Epithelial cell of esophagus (primary cell): ENCODE measurements at regions not wholly inside any gene's neighbourhood (a gene's known extent, or its start where the extent isn't known, plus 50 kb on each side); places are given as distances from the start of the nearest gene placed in this dataset.

ENCODE experiments used
- DNase-seq: peaks from one replicate; pipeline ENCODE4 v3.0.0; 2010; ENCODE audit warnings: low read depth
- H3K4me3 ChIP-seq: 2 replicates; pipeline ENCODE4 v1.5.1; 2011; ENCODE audit warnings: mild to moderate bottlenecking, low read length, control low read depth
- CTCF ChIP-seq: IDR thresholded peaks from 2 replicates; pipeline ENCODE4 v1.5.1; 2011; ENCODE audit warnings: low read depth, mild to moderate bottlenecking, low read length, control low read depth, inconsistent platforms; ENCODE audit not compliant: insufficient read depth; ENCODE audit errors: missing control alignments

GRCh38 chr10:107280293-107280692, 115.8 kb upstream of the SORCS1 start:
- no peak for TF ChIP-seq CTCF
- DNase-seq: peak; percentile 3

DNA sequence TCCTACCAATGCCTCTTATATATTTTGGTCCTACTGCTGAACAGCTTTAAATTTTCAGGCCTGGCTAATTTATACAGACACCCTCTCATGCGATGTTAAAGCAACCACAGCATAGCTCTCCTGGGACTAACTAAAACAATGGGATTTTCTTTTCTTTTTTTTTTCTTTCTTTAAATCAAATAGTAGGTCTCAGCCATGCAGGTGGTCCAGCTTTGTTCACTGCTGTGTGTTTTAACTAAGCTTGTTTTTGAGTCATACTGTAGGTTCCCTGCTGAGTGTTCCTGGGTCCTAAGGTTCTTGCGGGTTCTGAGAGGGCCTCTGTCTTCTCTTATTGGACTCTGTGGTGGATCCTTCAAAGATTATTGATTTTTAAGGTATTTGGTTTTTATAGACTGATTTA, 113.1 kb upstream of the SORCS1 start:
- H3K4me3 ChIP-seq: no peak overlapping the region
- no peak for DNase-seq
- TF ChIP-seq CTCF: no peak

More at GRCh38 chr10:107280293-107280692, 115.8 kb upstream of the SORCS1 start:
- no peak overlapping the region for H3K4me3 ChIP-seq

DNA sequence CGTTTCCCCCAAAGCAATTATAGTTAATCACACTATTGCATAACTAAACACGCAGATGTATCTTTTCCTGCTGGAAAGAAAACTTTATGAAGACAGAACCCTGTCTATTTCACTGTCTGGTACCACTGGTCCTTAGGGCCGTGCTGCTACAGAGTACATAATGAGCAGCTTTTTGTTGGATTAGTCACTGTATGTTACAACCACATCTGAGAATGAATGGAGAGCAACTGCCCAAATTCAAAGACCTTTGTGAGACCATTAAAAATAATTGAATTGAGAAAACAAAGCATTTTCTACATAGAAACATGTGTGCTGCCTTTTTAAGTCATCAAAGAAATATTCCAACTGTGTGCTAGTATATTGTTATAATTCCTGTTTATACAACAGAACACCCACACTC, 111.3 kb upstream of the SORCS1 start:
- H3K4me3 ChIP-seq: no peak overlapping the region
- no peak for TF ChIP-seq CTCF
- no peak for DNase-seq

- DNase-seq: no peak
- no peak overlapping the region for H3K4me3 ChIP-seq
- TF ChIP-seq CTCF: no peak
Measured at GRCh38 chr10:107269626-107270025, 105.1 kb upstream of the SORCS1 start.

- DNase-seq: no peak
- H3K4me3 ChIP-seq: no peak overlapping the region
- TF ChIP-seq CTCF: no peak
Measured at GRCh38 chr10:107264742-107265141, 100.2 kb upstream of the SORCS1 start.

DNA sequence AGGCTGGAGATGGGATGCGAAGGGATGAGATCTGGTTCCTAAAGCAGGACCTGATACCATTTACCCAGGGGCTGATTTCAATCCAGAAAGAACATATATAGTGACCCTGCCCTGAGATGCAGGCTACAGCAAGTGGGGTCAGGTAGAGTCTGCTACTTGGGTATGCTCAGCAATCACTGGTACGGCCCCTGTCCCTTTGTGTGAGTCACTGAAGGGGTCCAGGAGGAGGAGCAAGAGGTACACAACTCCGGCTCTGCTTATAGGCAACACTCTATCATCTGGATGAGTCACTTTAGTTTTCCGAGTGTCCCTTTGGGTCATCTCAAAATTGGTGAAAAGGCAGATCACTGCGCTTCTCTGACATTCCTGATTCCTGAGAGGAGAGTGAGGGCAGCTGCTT, 79.6 kb upstream of the SORCS1 start:
- TF ChIP-seq CTCF: no peak
- DNase-seq: no peak
- no peak overlapping the region for H3K4me3 ChIP-seq

DNA sequence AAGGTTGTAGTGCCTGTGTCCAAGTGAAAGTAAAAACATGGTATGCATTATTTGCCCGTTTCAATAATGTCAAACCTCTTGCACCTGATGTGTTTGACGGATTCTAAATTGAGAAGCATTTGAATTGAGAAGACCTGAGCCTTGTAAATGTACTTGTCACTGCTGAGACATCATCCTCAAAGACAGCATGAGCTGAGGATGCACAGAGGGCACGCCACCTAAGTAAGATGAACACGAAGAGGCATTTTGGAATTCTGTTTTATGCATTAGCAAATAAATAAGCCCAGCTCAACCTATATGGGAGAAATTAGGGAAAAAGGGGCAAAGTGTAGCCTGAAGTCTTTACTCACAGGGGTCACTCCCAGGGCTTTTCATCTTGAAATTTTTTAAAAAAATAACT, 73.8 kb upstream of the SORCS1 start:
- H3K4me3 ChIP-seq: no peak overlapping the region
- TF ChIP-seq CTCF: no peak
- no peak for DNase-seq
